ENCODE measurements at regions not wholly inside any gene's neighbourhood (a gene's known extent, or its start where the extent isn't known, plus 50 kb on each side); places are given as distances from the start of the nearest gene placed in this dataset.

DNA sequence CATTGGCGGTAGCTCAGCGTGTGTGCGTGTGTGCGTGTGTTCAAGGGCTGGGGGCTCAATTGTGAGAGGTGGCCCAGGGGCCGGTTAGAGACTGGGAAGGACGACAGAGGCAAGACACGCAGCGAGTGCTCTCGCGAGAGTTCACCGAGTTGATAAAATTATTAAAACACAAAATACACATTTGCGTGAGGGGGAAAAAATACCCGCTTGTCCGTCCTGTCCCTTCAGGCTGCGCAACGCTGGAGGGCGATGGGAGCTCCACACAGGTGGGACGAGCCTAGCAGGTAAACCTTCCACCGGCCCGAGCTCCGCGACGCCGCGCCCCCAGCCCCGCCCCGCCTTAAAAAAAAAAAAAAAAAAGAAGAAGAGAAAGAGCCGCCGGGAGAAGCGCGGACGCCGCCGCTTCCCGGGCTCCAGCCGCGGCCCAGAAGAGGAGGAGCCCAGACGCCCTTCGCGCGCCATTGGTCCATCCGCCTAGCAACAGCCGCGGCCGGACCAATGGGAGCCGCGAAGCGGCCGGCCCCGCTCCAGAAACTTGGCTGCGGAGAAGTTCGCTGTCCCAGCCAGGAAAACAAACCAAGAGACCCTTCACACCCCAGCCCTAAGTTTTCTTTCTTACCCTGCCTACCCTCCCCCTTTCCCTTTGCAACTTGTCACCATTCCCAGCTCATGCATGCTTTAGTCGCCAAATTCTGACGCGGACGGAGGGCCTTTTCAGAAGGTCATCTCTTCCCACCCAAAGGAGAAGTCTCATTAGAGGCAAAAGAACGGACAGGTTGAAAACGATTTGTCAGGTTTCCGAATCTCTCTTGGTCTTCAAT, 169.9 kb upstream of the MAF start:
- TF ChIP-seq, protein P1, sequence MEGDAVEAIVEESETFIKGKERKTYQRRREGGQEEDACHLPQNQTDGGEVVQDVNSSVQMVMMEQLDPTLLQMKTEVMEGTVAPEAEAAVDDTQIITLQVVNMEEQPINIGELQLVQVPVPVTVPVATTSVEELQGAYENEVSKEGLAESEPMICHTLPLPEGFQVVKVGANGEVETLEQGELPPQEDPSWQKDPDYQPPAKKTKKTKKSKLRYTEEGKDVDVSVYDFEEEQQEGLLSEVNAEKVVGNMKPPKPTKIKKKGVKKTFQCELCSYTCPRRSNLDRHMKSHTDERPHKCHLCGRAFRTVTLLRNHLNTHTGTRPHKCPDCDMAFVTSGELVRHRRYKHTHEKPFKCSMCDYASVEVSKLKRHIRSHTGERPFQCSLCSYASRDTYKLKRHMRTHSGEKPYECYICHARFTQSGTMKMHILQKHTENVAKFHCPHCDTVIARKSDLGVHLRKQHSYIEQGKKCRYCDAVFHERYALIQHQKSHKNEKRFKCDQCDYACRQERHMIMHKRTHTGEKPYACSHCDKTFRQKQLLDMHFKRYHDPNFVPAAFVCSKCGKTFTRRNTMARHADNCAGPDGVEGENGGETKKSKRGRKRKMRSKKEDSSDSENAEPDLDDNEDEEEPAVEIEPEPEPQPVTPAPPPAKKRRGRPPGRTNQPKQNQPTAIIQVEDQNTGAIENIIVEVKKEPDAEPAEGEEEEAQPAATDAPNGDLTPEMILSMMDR (conservative IDR thresholded peaks at IDR 0.05; ENCODE audit: low read length): no peak
- no peak for TF ChIP-seq EZH2phosphoT487 (IDR thresholded peaks at IDR 0.05; ENCODE audit: borderline replicate concordance)
